Kidney epithelial cell (primary cell): ENCODE measurements at regions not wholly inside any gene's neighbourhood (a gene's known extent, or its start where the extent isn't known, plus 50 kb on each side); places are given as distances from the start of the nearest gene placed in this dataset.

ENCODE experiments used
- DNase-seq: peaks from one replicate; pipeline ENCODE4 v3.0.0-alpha.2; 2010; ENCODE audit warnings: low read depth
- H3K27me3 ChIP-seq: 2 replicates; pipeline ENCODE4 v1.6.0; 2011; ENCODE audit warnings: low read length; ENCODE audit not compliant: control insufficient read depth, insufficient read depth
- H3K36me3 ChIP-seq: 2 replicates; pipeline ENCODE4 v1.5.1; 2011; ENCODE audit warnings: low read length; ENCODE audit not compliant: control insufficient read depth, insufficient read depth
- H3K4me3 ChIP-seq: 2 replicates; pipeline ENCODE4 v1.5.1; 2011; ENCODE audit warnings: low read depth, mild to moderate bottlenecking, control low read depth, low read length
- CTCF ChIP-seq: IDR thresholded peaks from 2 replicates; pipeline ENCODE4 v1.5.1; 2011; ENCODE audit warnings: mild to moderate bottlenecking, moderate library complexity, low read length, control low read depth, inconsistent platforms; ENCODE audit not compliant: insufficient read depth, poor library complexity, severe bottlenecking

GRCh38 chr1:194252199-194252598 is 1065.8 kb upstream of the B3GALT2 start:
- TF ChIP-seq CTCF = no peak
- DNase-seq = no peak
- H3K4me3 ChIP-seq = no peak overlapping the region
- no peaks in the 10 kb centered on the region for H3K27me3 ChIP-seq
- H3K36me3 ChIP-seq = no peaks in the 10 kb centered on the region

GRCh38 chr1:194241215-194241614 is 1054.8 kb upstream of the B3GALT2 start:
- Histone ChIP-seq H3K27me3 (no peaks in the 10 kb centered on the region), H3K36me3 (no peaks in the 10 kb centered on the region), H3K4me3 (no peak overlapping the region)
- DNase-seq = no peak
- TF ChIP-seq CTCF = no peak

GRCh38 chr1:194233069-194233468 is 1046.7 kb upstream of the B3GALT2 start:
- H3K4me3 ChIP-seq = no peak overlapping the region
- DNase-seq = no peak
- no peaks in the 10 kb centered on the region for H3K27me3 ChIP-seq
- TF ChIP-seq CTCF = no peak
- no peaks in the 10 kb centered on the region for H3K36me3 ChIP-seq

GRCh38 chr1:194230351-194231144 is 1044.1 kb upstream of the B3GALT2 start:
- DNase-seq = no peak

GRCh38 chr1:194228427-194228826 is 1042.0 kb upstream of the B3GALT2 start:
- no peak for DNase-seq
- no peaks in the 10 kb centered on the region for H3K36me3 ChIP-seq
- H3K4me3 ChIP-seq = no peak overlapping the region
- no peak for TF ChIP-seq CTCF
- H3K27me3 ChIP-seq = no peaks in the 10 kb centered on the region

More at GRCh38 chr1:194230351-194231144, 1044.1 kb upstream of the B3GALT2 start:
- Histone ChIP-seq H3K4me3 (no peak overlapping the region), H3K36me3 (no peaks in the 10 kb centered on the region), H3K27me3 (no peaks in the 10 kb centered on the region)
- TF ChIP-seq CTCF = no peak

GRCh38 chr1:194227161-194227560 is 1040.7 kb upstream of the B3GALT2 start:
- DNase-seq = peak; percentile 39
- no peak overlapping the region for H3K4me3 ChIP-seq
- no peak for TF ChIP-seq CTCF
- H3K36me3 ChIP-seq = no peaks in the 10 kb centered on the region
- no peaks in the 10 kb centered on the region for H3K27me3 ChIP-seq
